GM06990 (cell line): ENCODE measurements at regions not wholly inside any gene's neighbourhood (a gene's known extent, or its start where the extent isn't known, plus 50 kb on each side); places are given as distances from the start of the nearest gene placed in this dataset.

Source experiments
- DNase-seq: peaks from one replicate; pipeline ENCODE4 v3.0.0-alpha.2; 2011; ENCODE audit not compliant: insufficient read length; ENCODE audit errors: extremely low read depth
- H3K27me3 ChIP-seq: replicated peaks from 2 replicates; pipeline ENCODE4 v1.6.0; 2011; ENCODE audit warnings: low read length; ENCODE audit not compliant: control insufficient read depth, insufficient read depth
- H3K36me3 ChIP-seq: 2 replicates; pipeline ENCODE4 v1.5.1; 2011; ENCODE audit warnings: low read length; ENCODE audit not compliant: control insufficient read depth, insufficient read depth
- H3K4me3 ChIP-seq: replicated peaks from 2 replicates; pipeline ENCODE4 v1.5.1; 2011; ENCODE audit warnings: low read depth, mild to moderate bottlenecking, control low read depth, low read length
- TF ChIP-seq, protein P1 (sequence below): IDR thresholded peaks from 2 replicates; pipeline ENCODE4 v1.5.1; 2011; ENCODE audit warnings: low read length, control low read depth, mild to moderate bottlenecking, inconsistent platforms; ENCODE audit not compliant: insufficient read depth, poor library complexity, severe bottlenecking

DNA sequence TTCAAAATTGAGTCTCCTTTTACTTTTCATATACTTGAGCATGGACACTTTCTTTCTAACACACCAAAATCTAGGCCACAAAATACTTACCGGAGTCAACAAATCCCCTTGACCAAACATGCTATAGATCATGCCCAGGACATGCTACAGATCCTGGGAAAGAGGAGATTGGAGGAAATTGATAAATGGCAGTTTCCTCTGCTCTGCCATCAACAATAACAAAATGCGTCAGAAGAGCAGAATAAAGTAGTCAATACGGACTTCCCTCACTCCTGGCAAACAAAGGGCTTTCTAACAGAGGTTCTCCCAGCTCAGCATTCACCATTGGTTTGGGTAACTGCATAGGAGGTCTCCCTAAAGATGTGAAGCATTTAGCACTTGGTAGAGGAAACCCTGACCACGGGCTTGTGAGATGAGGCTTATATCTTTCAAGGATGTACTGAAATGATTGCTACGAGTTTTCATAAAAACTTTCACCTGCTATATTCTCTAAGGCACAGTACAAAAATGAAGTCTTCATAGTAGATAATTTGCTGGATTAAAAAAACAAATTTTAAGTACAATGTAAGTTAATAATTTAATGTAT is 283.8 kb upstream of the RUNX1 start:
- Histone ChIP-seq H3K36me3 (no peaks in the 10 kb centered on the region), H3K27me3 (peaks cover 2% of the 10 kb centered on the region; the same call in 1 of the 2 replicates), H3K4me3 (no peak overlapping the region)
- TF ChIP-seq, protein P1, sequence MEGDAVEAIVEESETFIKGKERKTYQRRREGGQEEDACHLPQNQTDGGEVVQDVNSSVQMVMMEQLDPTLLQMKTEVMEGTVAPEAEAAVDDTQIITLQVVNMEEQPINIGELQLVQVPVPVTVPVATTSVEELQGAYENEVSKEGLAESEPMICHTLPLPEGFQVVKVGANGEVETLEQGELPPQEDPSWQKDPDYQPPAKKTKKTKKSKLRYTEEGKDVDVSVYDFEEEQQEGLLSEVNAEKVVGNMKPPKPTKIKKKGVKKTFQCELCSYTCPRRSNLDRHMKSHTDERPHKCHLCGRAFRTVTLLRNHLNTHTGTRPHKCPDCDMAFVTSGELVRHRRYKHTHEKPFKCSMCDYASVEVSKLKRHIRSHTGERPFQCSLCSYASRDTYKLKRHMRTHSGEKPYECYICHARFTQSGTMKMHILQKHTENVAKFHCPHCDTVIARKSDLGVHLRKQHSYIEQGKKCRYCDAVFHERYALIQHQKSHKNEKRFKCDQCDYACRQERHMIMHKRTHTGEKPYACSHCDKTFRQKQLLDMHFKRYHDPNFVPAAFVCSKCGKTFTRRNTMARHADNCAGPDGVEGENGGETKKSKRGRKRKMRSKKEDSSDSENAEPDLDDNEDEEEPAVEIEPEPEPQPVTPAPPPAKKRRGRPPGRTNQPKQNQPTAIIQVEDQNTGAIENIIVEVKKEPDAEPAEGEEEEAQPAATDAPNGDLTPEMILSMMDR = no peak
- no peak for DNase-seq

DNA sequence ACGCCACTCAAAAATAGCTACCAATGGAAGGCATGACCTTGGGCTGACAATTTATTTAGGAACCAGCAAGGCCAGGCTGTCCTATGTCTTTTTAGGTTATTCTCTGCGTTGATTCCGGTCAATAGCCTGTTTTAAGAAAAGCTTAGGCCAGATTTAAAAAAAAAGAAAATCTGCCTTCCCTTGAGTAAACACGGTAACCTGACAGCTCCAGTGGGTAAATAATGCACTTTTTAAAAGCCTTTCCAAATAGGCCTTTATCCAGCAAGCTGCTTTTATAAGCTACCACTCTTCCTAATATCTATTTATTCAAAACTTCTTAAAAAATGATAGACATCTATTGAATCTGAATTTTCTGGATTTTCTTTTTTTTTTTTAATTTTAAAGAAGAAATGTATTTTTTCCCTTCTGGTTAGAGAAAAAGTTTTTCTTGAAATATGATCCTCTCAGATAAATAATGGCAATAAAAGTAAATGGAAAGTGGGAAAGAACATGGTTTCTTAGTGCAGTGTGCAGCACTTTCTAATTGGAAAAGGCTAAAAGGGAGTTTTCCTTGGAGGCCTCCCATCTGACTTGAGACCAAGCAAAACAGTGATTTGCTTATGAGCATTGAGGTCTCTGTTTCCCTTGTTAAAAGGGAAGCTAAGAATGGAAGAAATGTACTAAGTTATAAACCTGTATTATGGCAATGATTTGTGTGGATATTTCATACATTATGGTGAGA is 281.0 kb upstream of the RUNX1 start:
- Histone ChIP-seq H3K27me3 (peaks cover 2% of the 10 kb centered on the region; the same call in 1 of the 2 replicates), H3K4me3 (no peak overlapping the region), H3K36me3 (no peaks in the 10 kb centered on the region)
- TF ChIP-seq, protein P1 = no peak
- no peak for DNase-seq

DNA sequence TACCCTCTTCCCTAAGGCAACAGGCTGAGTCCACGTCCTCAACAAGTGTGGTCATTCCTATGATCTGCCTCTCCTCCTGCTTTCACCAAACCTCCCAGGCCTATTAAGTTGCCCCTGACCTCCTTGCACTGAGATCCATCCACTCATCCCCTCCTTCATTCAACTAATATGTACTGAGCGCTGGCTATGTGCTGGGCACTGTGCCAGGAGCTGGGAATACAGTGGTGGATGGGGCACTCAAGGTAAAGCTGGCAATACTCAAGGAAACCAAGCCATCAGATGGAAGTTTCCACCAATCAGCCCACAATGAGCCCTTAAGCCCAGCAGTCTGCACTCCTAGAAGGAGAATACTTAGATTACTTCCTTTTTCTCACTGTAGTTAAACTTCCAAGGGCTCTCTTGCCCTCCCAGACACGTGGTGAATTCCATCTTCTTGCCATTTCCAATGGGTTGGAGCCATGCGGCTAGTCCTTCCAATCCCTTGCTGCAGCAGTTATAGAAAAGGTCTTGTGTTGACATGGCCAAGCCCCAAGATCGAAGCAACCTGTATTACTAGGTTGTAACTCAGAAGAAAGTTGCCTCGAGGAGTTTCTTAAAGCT is 279.9 kb upstream of the RUNX1 start:
- Histone ChIP-seq H3K4me3 (no peak overlapping the region), H3K27me3 (peaks cover 2% of the 10 kb centered on the region; the same call in 1 of the 2 replicates), H3K36me3 (no peaks in the 10 kb centered on the region)
- DNase-seq = no peak
- TF ChIP-seq, protein P1 = no peak

DNA sequence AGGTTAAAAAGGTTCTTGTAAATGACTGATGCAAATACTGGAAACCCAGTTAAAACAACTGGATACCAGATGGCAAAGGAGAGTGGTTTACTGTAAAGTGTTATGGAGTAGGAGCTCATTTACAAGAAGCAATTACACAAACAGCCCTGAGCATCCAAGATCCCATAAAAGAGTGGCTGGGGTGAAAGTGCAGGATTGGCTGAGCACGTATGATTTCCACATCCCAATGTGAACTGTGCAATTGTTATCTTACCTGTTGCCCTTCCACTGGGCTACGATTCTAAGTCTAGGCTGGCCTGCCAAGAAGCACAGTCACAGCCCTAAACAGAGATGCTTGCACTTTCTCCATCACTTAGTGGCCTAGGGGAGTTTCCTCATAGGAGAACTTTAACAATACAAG is 277.6 kb upstream of the RUNX1 start:
- Histone ChIP-seq H3K36me3 (no peaks in the 10 kb centered on the region), H3K4me3 (no peak overlapping the region), H3K27me3 (no peaks in the 10 kb centered on the region; the same call in 1 of the 2 replicates)
- DNase-seq = no peak
- TF ChIP-seq, protein P1 = no peak

DNA sequence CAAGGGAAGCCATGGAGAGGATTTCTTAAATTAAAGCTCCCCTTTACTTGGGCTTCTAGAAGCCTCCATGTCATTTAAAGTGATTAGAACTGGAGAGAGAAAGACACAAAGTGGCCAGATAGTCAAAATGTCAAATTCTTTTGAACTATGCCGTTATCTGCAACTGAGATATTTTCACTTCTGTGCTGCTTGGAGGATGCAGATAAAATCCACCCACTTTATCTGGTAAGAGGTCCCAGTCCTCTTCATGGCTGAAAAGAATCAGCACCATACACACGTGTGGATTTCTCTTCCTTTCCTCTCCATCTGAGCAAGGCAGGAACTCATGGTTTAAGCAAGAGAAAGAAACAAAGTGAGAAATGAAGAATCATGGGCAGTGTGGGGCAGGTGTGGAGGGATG is 276.9 kb upstream of the RUNX1 start:
- no peaks in the 10 kb centered on the region; the same call in 1 of the 2 replicates for H3K27me3 ChIP-seq
- H3K36me3 ChIP-seq = no peaks in the 10 kb centered on the region
- TF ChIP-seq, protein P1 = no peak
- no peak overlapping the region for H3K4me3 ChIP-seq
- DNase-seq = no peak
